ENCODE measurements at regions not wholly inside any gene's neighbourhood (a gene's known extent, or its start where the extent isn't known, plus 50 kb on each side); places are given as distances from the start of the nearest gene placed in this dataset.

GRCh38 chr2:12948961-12949353 lies 232.2 kb downstream of the TRIB2 start:
- TF ChIP-seq EZH2 (IDR thresholded peaks at IDR 0.05; ENCODE audit: borderline replicate concordance, insufficient read depth, low read depth, low read length, poor library complexity, severe bottlenecking) (no peak), CTCF (IDR thresholded peaks at IDR 0.05) (no peak)

Data from B cell (primary cell).